Parathyroid adenoma (tissue), 2 donors: ENCODE measurements at regions not wholly inside any gene's neighbourhood (a gene's known extent, or its start where the extent isn't known, plus 50 kb on each side); places are given as distances from the start of the nearest gene placed in this dataset.

ENCODE experiments used
- H2AFZ ChIP-seq: fragments of 300-600 bp; sonication (generic); one replicate; pipeline ENCODE4 v1.7.0; 2017; ENCODE audit warnings: antibody characterized with exemption, mild to moderate bottlenecking
- H3K27ac ChIP-seq: fragments of 300-600 bp; sonication (generic); one replicate; pipeline ENCODE4 v1.7.0; 2017
- H3K27me3 ChIP-seq: fragments of 300-600 bp; sonication (generic); one replicate; pipeline ENCODE4 v1.7.0; 2017; ENCODE audit warnings: low read length; ENCODE audit not compliant: control insufficient read depth, insufficient read depth
- H3K36me3 ChIP-seq: fragments of 300-600 bp; sonication (generic); one replicate; pipeline ENCODE4 v1.7.0; 2017; ENCODE audit warnings: low read length; ENCODE audit not compliant: control insufficient read depth, insufficient read depth
- H3K4me1 ChIP-seq: fragments of 300-600 bp; sonication (generic); one replicate; pipeline ENCODE4 v1.7.0; 2017; ENCODE audit warnings: control low read depth
- H3K4me2 ChIP-seq: fragments of 300-600 bp; sonication (generic); one replicate; pipeline ENCODE4 v1.7.0; 2017; ENCODE audit warnings: low read length
- H3K4me3 ChIP-seq: fragments of 300-600 bp; sonication (generic); one replicate; pipeline ENCODE4 v1.7.0; 2017; ENCODE audit warnings: low read depth, low read length
- H3K79me2 ChIP-seq: fragments of 300-600 bp; sonication (generic); one replicate; pipeline ENCODE4 v1.7.0; 2017; ENCODE audit warnings: control low read depth
- H3K9ac ChIP-seq: fragments of 300-600 bp; sonication (generic); one replicate; pipeline ENCODE4 v1.7.0; 2017; ENCODE audit warnings: mild to moderate bottlenecking
- H3K9me3 ChIP-seq: fragments of 300-600 bp; sonication (generic); one replicate; pipeline ENCODE4 v1.7.0; 2017; ENCODE audit warnings: low read length; ENCODE audit not compliant: control insufficient read depth
- TF ChIP-seq, protein P1 (sequence below): fragments of 300-600 bp; sonication (generic); IDR thresholded peaks from one replicate; pipeline ENCODE4 v1.7.0; 2017; ENCODE audit warnings: antibody characterized with exemption, mild to moderate bottlenecking
- donor health status: primary hyperparathyroidism.

DNA sequence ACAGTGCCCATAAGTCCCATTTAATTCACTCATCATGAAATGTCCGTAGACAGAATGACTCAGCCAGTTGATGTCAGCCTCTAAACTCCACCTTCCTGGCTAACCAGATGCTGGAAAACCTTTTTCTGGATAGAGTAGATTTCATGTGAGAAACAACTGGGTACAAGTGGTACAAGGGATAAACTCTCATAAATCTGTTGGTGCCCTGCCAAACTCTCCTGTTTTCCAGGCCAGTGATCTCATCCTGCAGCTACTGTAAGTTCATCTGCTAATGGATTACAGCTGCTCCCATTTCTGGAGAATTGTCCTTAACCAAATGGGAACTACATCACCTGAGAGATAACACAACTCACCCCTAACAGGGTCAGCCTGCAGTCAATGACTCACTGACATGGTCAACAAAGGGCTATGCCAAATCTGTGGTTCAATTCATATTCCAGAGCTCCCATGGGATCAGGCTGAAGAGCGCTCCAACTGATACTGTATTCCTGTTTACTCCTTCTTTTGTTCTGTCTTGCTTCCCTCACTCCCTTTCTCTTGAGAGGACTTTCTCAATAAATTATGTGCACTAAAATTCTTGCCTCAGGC, 210.1 kb upstream of the HDDC2 start:
- H3K4me2 ChIP-seq, result no peak overlapping the region
- no peaks in the 10 kb centered on the region for H3K9me3 ChIP-seq
- no peak overlapping the region for H3K27ac ChIP-seq

DNA sequence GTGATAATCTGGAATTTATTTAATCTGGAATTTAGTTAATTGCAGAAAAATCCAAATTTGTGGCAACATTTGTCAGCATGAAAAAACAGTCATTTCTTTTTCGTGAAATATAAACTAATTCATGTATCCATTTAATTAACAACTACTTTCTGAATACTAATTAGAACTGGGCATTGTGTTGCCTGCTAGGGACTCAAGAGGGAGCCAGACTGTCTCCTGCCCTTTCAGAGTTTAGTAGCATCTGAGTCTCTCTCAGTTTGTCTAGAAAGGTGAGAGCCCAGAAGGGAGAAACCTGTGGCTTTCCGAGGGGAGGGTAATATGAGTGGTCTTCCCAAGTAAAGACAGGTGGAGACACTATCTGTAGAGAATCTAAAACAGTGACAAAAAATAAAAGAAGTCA, 210.9 kb upstream of the HDDC2 start:
- Histone ChIP-seq H3K27me3 (no peaks in the 10 kb centered on the region), H3K9me3 (no peaks in the 10 kb centered on the region), H3K4me3 (no peak overlapping the region), H3K36me3 (no peaks in the 10 kb centered on the region), H3K4me1 (no peaks in the 10 kb centered on the region), H2AFZ (no peak overlapping the region), H3K4me2 (no peak overlapping the region), H3K27ac (no peak overlapping the region), H3K9ac (no peak overlapping the region), H3K79me2 (no peaks in the 10 kb centered on the region)
- TF ChIP-seq, protein P1, sequence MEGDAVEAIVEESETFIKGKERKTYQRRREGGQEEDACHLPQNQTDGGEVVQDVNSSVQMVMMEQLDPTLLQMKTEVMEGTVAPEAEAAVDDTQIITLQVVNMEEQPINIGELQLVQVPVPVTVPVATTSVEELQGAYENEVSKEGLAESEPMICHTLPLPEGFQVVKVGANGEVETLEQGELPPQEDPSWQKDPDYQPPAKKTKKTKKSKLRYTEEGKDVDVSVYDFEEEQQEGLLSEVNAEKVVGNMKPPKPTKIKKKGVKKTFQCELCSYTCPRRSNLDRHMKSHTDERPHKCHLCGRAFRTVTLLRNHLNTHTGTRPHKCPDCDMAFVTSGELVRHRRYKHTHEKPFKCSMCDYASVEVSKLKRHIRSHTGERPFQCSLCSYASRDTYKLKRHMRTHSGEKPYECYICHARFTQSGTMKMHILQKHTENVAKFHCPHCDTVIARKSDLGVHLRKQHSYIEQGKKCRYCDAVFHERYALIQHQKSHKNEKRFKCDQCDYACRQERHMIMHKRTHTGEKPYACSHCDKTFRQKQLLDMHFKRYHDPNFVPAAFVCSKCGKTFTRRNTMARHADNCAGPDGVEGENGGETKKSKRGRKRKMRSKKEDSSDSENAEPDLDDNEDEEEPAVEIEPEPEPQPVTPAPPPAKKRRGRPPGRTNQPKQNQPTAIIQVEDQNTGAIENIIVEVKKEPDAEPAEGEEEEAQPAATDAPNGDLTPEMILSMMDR, result no peak

More for the DNA sequence above, 210.1 kb upstream of the HDDC2 start:
- Histone ChIP-seq H3K79me2 (no peaks in the 10 kb centered on the region), H3K36me3 (no peaks in the 10 kb centered on the region), H2AFZ (no peak overlapping the region), H3K27me3 (no peaks in the 10 kb centered on the region), H3K9ac (no peak overlapping the region), H3K4me1 (no peaks in the 10 kb centered on the region), H3K4me3 (no peak overlapping the region)
- TF ChIP-seq, protein P1, result no peak

DNA sequence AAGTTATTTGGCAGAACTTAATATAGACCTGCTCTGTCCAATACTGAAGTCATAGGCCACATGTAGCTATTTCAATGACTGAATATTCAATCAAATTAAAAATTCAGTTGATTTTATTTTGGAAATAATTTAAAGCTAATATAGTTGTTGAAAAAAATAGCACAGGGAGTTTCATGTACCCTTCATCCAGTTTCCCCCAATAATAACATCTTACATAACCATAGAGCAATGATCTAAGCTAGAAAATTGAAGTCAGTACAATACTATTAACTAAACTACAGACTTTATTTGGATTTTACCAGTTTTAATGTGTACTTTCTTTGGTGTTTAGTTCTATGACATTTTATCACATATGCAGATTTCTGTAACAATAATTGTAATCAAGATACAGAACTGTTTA, 212.2 kb upstream of the HDDC2 start:
- Histone ChIP-seq H3K4me1 (no peaks in the 10 kb centered on the region), H3K4me3 (no peak overlapping the region), H3K27me3 (no peaks in the 10 kb centered on the region), H3K9me3 (no peaks in the 10 kb centered on the region), H3K9ac (no peak overlapping the region), H3K36me3 (no peaks in the 10 kb centered on the region), H3K27ac (no peak overlapping the region), H2AFZ (no peak overlapping the region), H3K4me2 (no peak overlapping the region), H3K79me2 (no peaks in the 10 kb centered on the region)
- TF ChIP-seq, protein P1, result no peak

DNA sequence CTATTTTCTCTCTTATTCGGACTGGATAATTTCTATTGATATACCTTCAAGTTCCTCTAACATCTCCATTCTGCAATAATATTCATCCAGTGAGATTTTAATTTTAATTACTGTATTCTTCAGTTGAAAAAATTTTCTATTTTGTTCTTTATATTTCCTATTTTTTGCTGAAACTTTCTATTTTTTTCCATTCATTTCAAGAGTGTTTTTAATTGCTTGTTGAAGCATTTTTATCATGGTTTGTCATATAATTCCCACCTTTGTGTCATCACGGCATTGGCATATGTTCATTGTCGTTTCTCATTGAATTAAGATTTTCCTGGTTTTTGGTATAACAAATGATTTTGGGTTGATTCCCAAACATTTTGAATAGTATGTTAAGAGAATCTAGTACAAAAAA, 214.9 kb upstream of the HDDC2 start:
- no peak overlapping the region for H3K9ac ChIP-seq
- TF ChIP-seq, protein P1, result no peak
- no peaks in the 10 kb centered on the region for H3K4me1 ChIP-seq
- no peaks in the 10 kb centered on the region for H3K36me3 ChIP-seq
- no peak overlapping the region for H2AFZ ChIP-seq
- H3K4me2 ChIP-seq, result no peak overlapping the region
- no peaks in the 10 kb centered on the region for H3K27me3 ChIP-seq
- H3K27ac ChIP-seq, result no peak overlapping the region
- no peak overlapping the region for H3K4me3 ChIP-seq
- no peaks in the 10 kb centered on the region for H3K79me2 ChIP-seq
- H3K9me3 ChIP-seq, result no peaks in the 10 kb centered on the region

DNA sequence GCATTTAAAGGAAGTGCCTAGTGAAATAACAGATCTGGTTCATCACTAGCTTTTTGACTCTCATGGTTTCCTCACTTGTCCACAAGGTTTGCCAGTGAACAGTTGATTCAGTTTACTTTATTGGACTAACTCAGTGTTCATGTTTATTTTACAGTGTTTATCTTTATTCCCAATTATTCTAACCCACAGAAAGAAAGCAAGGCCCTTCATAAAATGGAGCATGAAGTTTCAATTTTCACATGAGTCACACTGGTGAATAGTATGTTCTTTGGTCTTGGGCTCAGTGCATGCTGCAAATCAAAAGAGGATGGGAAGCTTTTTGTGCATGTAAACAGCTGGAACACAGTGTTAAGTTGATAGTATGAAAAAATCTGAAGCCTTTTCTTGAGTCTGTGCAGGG, 217.6 kb upstream of the HDDC2 start:
- H3K36me3 ChIP-seq, result no peaks in the 10 kb centered on the region
- TF ChIP-seq, protein P1, result no peak
- H2AFZ ChIP-seq, result no peak overlapping the region
- H3K4me2 ChIP-seq, result no peak overlapping the region
- H3K9ac ChIP-seq, result no peak overlapping the region
- no peak overlapping the region for H3K27ac ChIP-seq
- H3K79me2 ChIP-seq, result no peaks in the 10 kb centered on the region
- H3K4me3 ChIP-seq, result no peak overlapping the region
- no peaks in the 10 kb centered on the region for H3K4me1 ChIP-seq
- H3K27me3 ChIP-seq, result no peaks in the 10 kb centered on the region
- H3K9me3 ChIP-seq, result no peaks in the 10 kb centered on the region
